Right lung (tissue), 2 donors: ENCODE measurements at regions not wholly inside any gene's neighbourhood (a gene's known extent, or its start where the extent isn't known, plus 50 kb on each side); places are given as distances from the start of the nearest gene placed in this dataset.

Experiments used
- DNase-seq, 2 donors: peaks; one replicate each; pipeline ENCODE4 v3.0.0-alpha.2; 2013

GRCh38 chr1:4518621-4519020 is 135.8 kb upstream of the AJAP1 start:
- DNase-seq: no peak

- no peak for DNase-seq
Measured at GRCh38 chr1:4519954-4520353, 134.5 kb upstream of the AJAP1 start.

- no peak for DNase-seq
Measured at GRCh38 chr1:4523551-4523950, 130.9 kb upstream of the AJAP1 start.

DNA sequence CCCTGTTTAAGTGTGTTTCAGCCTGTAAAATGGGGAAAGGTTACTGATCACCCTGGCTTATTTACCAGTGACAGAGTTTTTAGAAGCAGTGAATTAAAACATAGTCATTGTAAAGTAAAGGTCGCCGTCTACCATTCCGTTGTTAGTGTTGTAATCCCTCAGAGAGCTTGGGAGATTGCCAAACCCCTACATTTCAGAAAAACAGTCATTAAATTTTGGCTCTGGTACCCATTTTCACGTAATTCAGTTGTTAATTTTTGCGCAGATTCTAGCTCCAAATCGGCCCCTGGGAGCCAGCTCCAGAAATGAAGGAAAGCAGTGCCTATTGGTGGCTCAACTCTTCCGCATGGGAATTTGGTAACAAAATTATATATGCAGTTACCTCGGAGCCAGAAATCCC is 127.7 kb upstream of the AJAP1 start:
- no peak for DNase-seq

DNA sequence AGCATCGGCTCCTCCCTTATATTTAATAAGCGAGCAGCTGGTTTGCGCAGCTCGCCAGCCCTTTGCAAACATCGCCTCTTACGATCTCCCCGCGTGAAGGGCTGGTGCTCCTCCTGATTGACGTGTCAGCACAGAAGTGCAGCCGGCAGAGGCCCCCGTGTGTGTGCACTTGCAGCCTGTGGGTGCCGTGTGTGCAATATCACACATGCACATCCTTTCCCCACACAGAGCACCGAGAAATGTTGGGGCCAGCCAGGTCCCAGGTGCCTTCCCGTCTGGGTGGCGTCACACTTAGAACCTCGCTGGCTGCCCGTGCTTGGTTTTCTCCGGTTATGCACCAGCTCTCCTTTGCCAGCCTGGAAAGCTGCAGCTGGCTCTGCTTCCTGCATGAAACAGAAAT is 126.6 kb upstream of the AJAP1 start:
- no peak for DNase-seq

DNA sequence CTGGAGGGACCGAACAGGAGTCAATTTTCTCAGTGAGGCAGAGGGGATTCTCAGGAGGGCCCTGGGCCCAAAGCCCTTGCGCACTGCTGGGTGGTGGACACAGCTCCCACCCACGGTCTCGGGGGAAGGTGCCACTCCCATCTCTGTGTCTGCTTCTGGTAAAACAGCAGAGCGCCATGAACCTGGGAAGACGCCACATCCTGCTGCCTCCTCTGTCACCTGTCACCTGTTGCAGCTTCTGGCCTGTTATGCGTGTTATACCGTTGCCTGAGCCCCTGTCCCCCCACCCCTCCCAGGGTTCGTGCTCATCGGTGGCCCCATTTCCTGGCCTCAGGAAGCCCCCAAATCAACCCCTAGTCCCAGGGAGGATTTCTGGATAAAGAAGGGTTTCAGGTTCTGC is 125.8 kb upstream of the AJAP1 start:
- no peak for DNase-seq

GRCh38 chr1:4529446-4530165 is 124.8 kb upstream of the AJAP1 start:
- DNase-seq: no peak

GRCh38 chr1:4530166-4530785 is 124.1 kb upstream of the AJAP1 start:
- DNase-seq: no peak

GRCh38 chr1:4531842-4532241 is 122.6 kb upstream of the AJAP1 start:
- DNase-seq: no peak

GRCh38 chr1:4532656-4533055 is 121.8 kb upstream of the AJAP1 start:
- no peak for DNase-seq

DNA sequence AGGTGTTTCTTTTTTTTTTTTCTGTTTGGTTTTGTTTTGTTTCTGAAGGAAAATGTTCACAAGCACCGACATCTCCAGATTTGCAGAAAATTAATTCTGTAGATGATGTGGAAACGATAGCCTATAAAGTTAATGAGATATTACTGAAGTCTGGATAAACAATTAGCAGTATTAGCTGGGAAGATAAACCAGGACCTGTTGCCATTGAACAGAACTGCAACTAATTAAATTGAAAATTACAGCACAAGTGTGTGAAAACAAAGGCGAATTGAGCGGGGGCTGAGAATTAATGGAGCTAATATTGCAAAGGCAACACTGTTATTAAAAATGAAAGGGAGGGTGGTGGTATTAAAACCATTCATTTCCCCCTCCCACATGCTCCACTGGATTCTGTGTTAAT is 107.5 kb upstream of the AJAP1 start:
- DNase-seq: no peak

- DNase-seq: no peak
Measured at GRCh38 chr1:4549930-4550329, 104.5 kb upstream of the AJAP1 start.

DNA sequence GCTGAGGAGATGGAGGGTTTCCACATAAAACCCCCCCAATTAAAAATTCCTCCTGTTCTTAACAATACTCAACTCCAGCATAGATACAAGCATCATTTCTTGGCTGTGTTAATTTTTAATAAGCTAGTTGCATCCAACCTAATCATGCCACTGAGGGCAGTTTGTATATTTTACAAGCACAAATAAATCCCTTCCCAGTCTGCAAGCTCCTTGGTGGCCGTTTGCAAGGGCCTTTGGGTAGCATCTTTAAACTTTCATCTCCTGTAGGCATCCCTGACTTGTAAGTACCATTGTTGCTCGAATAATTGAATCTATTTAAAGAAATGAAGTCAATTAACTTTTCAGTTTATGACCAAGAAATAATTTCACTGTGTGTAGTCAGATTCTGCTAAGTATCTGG is 103.5 kb upstream of the AJAP1 start:
- no peak for DNase-seq

- DNase-seq: no peak
Measured at GRCh38 chr1:4551706-4552105, 102.7 kb upstream of the AJAP1 start.

- DNase-seq: no peak
Measured at GRCh38 chr1:4553761-4554160, 100.6 kb upstream of the AJAP1 start.

DNA sequence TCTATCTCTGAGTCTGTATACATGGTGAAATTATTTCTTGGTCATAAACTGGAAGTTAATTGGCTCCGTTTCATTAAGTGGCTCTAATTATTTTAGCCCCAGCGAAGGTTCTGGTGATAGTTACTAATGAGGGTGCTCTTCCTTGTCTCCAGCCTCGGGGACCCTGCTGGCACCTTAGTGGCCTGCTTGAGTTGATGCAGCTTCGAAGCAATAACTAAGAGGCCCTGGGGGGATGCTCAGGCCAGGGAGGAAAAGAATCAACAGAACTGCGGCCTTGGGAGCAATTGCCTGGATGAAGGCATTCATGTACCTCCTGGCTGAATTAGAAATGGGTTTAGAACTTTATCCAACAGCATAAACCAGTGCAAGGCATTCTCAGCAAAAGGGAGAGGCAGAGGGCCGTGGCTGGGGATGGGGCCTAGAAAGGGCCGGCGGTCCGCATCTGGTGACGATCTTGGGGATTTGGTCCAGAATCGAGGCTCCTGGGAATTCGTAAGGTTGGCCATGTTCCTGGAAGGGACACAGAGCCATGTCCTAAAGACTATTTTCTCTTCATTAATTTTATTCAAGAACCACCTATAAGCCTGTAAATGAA is 100.0 kb upstream of the AJAP1 start:
- no peak for DNase-seq

DNA sequence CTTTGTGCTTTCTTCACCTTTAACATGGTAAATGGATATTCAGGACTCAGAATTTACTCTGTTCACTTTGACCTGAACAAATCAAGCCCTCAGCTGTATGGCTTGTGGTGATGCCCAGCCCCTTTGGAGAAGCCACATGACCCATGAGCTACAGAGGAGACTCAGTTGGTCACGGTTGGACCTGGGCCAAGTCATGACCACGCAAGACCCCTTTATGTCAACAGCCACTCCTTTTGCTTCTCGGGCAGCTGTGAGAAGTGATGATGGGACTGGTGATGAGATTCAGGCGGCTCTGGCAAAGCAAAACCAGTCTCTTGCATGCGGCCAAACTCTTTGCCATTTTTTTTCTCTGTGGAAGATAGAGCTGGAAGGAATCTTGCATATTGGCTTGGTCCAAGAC is 96.5 kb upstream of the AJAP1 start:
- DNase-seq: no peak

DNA sequence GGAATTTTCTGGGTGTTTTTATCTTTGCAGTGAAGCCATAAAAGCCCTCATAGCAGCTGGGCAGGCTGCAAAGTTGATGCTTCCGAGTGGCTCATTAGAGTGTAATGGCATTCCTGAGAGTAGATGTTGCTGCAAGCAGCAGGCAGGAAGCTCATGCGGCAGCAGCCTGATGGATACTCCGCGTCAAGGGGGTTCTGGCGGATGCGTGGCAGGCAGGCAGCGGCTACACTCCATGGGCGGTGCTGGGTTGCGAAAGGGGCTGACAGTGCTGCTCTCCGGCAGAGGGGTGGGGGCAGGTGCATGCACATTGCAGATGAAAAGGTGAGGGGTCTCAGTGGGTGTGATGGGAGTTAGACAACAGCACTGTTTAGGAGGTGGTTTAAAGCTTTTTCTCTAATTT is 93.2 kb upstream of the AJAP1 start:
- DNase-seq: no peak

GRCh38 chr1:4562321-4562720 is 92.1 kb upstream of the AJAP1 start:
- no peak for DNase-seq

DNA sequence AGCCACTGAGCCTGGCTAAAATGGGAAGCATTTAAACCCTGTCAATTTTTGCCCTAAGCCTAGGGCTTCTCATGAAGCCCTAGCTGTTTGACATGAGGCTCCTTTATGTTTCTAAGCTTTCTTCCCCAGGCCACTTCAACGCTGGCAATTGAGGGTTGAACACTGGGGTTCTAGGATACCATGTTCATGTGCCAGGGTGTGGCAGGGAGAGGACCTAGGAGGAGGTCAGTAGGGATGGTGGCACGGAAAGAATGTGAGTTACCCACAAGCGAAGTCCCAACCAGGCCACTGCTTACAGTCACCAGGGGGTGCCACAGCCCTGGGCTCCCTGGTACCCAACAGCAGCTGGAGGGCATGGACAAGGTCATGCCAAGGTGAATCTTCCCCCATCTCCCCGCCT is 90.8 kb upstream of the AJAP1 start:
- DNase-seq: no peak

DNA sequence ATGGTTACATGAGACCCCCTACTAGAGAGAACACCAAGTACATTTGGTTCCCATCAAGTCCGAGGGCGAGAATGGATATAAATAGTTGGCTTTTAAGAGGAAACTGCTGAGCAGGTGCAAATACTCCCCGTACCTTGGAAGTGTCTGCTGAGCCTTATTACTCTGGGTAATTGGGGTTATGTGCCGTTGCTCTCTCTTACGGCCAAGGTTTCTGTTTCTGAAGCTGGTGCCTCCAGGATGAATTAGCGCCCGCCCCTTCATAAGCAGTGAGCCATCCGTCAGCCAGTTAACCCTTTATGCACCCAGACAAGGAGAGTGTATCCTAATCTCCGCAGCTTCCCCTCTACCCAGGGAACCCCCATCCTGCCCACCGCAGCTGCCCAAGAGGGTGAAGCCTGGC is 90.4 kb upstream of the AJAP1 start:
- DNase-seq: no peak

DNA sequence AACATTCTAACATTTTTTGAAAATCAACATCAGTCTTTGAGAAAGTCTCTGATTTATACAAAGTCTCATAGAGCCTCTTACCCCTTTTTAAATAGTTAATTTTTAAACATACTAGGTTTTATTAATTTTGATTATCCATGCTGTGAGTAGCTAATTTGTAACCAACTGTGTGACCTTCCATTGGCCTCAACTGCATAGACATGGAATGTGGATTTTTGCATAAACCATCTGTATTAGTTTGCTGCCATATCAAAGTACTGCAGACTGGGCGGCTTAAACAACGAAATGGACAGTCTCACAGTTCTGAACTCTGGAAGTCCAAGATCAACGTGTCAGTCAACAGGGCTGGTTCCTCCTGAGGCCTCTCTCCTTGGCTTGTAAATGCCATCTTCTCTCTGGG is 89.2 kb upstream of the AJAP1 start:
- DNase-seq: no peak

- DNase-seq: no peak
Measured at GRCh38 chr1:4565801-4566449, 88.5 kb upstream of the AJAP1 start.
